Panc1 (cell line): ENCODE measurements at regions not wholly inside any gene's neighbourhood (a gene's known extent, or its start where the extent isn't known, plus 50 kb on each side); places are given as distances from the start of the nearest gene placed in this dataset.

Source experiments
- ATAC-seq: fragments of 200-7000 bp; cut with Tn5 transposase; 2 replicates; pipeline ENCODE4 v1.9.1; 2020; ENCODE audit warnings: mild to moderate bottlenecking, moderate library complexity
- BruUV-seq: library from RNA; stranded (reverse); fragments of 400-500 nt; replicated peaks from 2 replicates; lab custom pipeline; 2021; lab: Mats Ljungman, UMichigan
- CTCF ChIA-PET: fragments of 300-600 bp; sonication (Branson Sonifier 250); formaldehyde crosslinking; loops from one replicate; lab custom pipeline; 2022; ENCODE audit warnings: antibody characterized with exemption; lab: Charles Lee
- POLR2A ChIA-PET: fragments of 300-600 bp; sonication (Branson Sonifier 250); formaldehyde crosslinking; loops from one replicate; lab custom pipeline; 2022; ENCODE audit warnings: antibody characterized with exemption; lab: Charles Lee
- DNase-seq: peaks from one replicate; pipeline ENCODE4 v3.0.0-alpha.2; 2010; ENCODE audit warnings: low read depth, low spot score
- H3K27ac ChIP-seq: 2 replicates; pipeline ENCODE4 v1.5.1; 2011; ENCODE audit warnings: mild to moderate bottlenecking, low read length, inconsistent platforms
- H3K27me3 ChIP-seq: fragments of 200-500 bp; sonication (Bioruptor generic); 2 replicates; pipeline ENCODE4 v1.6.0; 2014; ENCODE audit warnings: low read length, inconsistent platforms; ENCODE audit not compliant: control insufficient read depth, insufficient read depth
- H3K36me3 ChIP-seq: fragments of 200-500 bp; sonication (Bioruptor generic); 2 replicates; pipeline ENCODE4 v1.5.1; 2014; ENCODE audit warnings: inconsistent platforms, mild to moderate bottlenecking, low read length, moderate library complexity; ENCODE audit not compliant: control insufficient read depth, insufficient read depth
- H3K4me1 ChIP-seq: 2 replicates; pipeline ENCODE4 v1.5.1; 2011; ENCODE audit warnings: inconsistent platforms, mild to moderate bottlenecking, low read length, moderate library complexity; ENCODE audit not compliant: control insufficient read depth, insufficient read depth
- H3K4me3 ChIP-seq, 2 experiments: 2 replicates each; pipeline ENCODE4 v1.5.1; 2011 to 2012; ENCODE audit warnings: low read depth in 2 of 2, low read length in 2 of 2, mild to moderate bottlenecking in 2 of 2, inconsistent platforms in 1 of 2, moderate library complexity in 1 of 2
- H3K9me3 ChIP-seq: fragments of 200-500 bp; sonication (Bioruptor generic); 2 replicates; pipeline ENCODE4 v1.5.1; 2014; ENCODE audit warnings: low read depth, mild to moderate bottlenecking, inconsistent platforms, low read length, moderate library complexity; ENCODE audit not compliant: control insufficient read depth, insufficient read depth
- CTCF ChIP-seq: fragments of 450-650 bp; IDR thresholded peaks from 2 replicates; pipeline ENCODE4 v1.5.1; 2017; ENCODE audit warnings: mild to moderate bottlenecking
- POLR2AphosphoS5 ChIP-seq: IDR thresholded peaks from 2 replicates; pipeline ENCODE4 v1.6.1; 2012; ENCODE audit warnings: mild to moderate bottlenecking, low read depth, low read length, moderate library complexity
- REST ChIP-seq, 2 experiments: IDR thresholded peaks; 2 replicates each; pipeline ENCODE4 v1.6.1; 2011 to 2012; ENCODE audit warnings: low read depth in 2 of 2, control low read depth in 1 of 2, low read length in 1 of 2, mild to moderate bottlenecking in 1 of 2, moderate library complexity in 1 of 2; ENCODE audit not compliant: insufficient read depth in 1 of 2
- SIN3A ChIP-seq: IDR thresholded peaks from 2 replicates; pipeline ENCODE4 v1.6.1; 2012; ENCODE audit warnings: low read depth, mild to moderate bottlenecking, low read length, moderate library complexity, borderline replicate concordance; ENCODE audit not compliant: insufficient read depth
- TCF7L2 ChIP-seq: IDR thresholded peaks from 2 replicates; pipeline ENCODE4 v1.6.1; 2011; ENCODE audit warnings: mild to moderate bottlenecking, low read depth, low read length, inconsistent platforms
- in situ Hi-C: cut with HindIII; loops from 2 replicates; pipeline ENCODE4 v1.10.0; 2016; ENCODE audit warnings: low sequenced_read_pairs, low pct_unique_long_range_greater_than_20kb
- intact Hi-C: fragments of 100-400 bp; cut with micrococcal nuclease; formaldehyde crosslinking; loops from one replicate; pipeline ENCODE4 v1.10.0; 2022; ENCODE audit not compliant: unreplicated experiment

GRCh38 chr4:138392751-138393308 is 150.7 kb upstream of the SLC7A11 start:
- Histone ChIP-seq H3K27me3 (no peaks in the 10 kb centered on the region), H3K4me3 (no peak overlapping the region), H3K27ac (no peak overlapping the region), H3K4me1 (no peaks in the 10 kb centered on the region), H3K9me3 (no peaks in the 10 kb centered on the region), H3K36me3 (no peaks in the 10 kb centered on the region)
- no TSS peak for BruUV-seq
- in situ Hi-C loops: no loop called here
- no peak for TF ChIP-seq TCF7L2
- ATAC-seq: no peak
- POLR2A ChIA-PET: no interaction called here
- CTCF ChIA-PET: no interaction called here
- DNase-seq: no peak
- intact Hi-C loops: no loop called here

GRCh38 chr4:138389976-138390685 is 148.0 kb upstream of the SLC7A11 start:
- POLR2A ChIA-PET: no interaction called here
- no peaks in the 10 kb centered on the region for H3K4me1 ChIP-seq
- H3K27ac ChIP-seq: no peak overlapping the region
- no peaks in the 10 kb centered on the region for H3K36me3 ChIP-seq
- no peaks in the 10 kb centered on the region for H3K27me3 ChIP-seq
- no peak overlapping the region for H3K4me3 ChIP-seq
- CTCF ChIA-PET: no interaction called here
- TF ChIP-seq POLR2AphosphoS5 (no peak), SIN3A (no peak), CTCF (no peak), REST (IDR thresholded peaks at IDR 0.05; ENCODE audit: insufficient read depth in 1 of 2, low read depth in 2 of 2, low read length in 1 of 2) (no peak), TCF7L2 (no peak)
- ATAC-seq (no peak), DNase-seq (no peak)
- intact Hi-C loops: no loop called here
- BruUV-seq: no TSS peak
- H3K9me3 ChIP-seq: no peaks in the 10 kb centered on the region
- in situ Hi-C loops: no loop called here

GRCh38 chr4:138374947-138375346 is 132.8 kb upstream of the SLC7A11 start:
- Histone ChIP-seq H3K36me3 (no peaks in the 10 kb centered on the region), H3K9me3 (no peaks in the 10 kb centered on the region), H3K4me1 (no peaks in the 10 kb centered on the region), H3K27me3 (no peaks in the 10 kb centered on the region), H3K27ac (no peak overlapping the region), H3K4me3 (no peak overlapping the region)
- TF ChIP-seq TCF7L2 (no peak), REST (IDR thresholded peaks at IDR 0.05; ENCODE audit: insufficient read depth in 1 of 2, low read depth in 2 of 2, low read length in 1 of 2) (no peak), CTCF (no peak), SIN3A (no peak), POLR2AphosphoS5 (no peak)
- intact Hi-C loops (no loop called here), in situ Hi-C loops (no loop called here)
- ChIA-PET CTCF (no interaction called here), POLR2A (no interaction called here)
- BruUV-seq: no TSS peak
- DNase-seq (no peak), ATAC-seq (no peak)
